Activated T-cell treated with anti-CD3 and anti-CD28 coated beads, Interleukin-2, amount 50 U/mL, for 4 hours (primary cell): ENCODE measurements at regions not wholly inside any gene's neighbourhood (a gene's known extent, or its start where the extent isn't known, plus 50 kb on each side); places are given as distances from the start of the nearest gene placed in this dataset.
"Not testable (repeated sequence)": the region's sequence is repeated elsewhere in the genome, so short reads cannot be mapped to it uniquely, and the experiment has no call there.

ENCODE experiments used
- ATAC-seq, 2 donors: fragments of 200-7000 bp; cut with Tn5 transposase; one replicate each; pipeline ENCODE4 v1.10.0; 2021
- DNase-seq: peaks from one replicate; pipeline ENCODE4 v3.0.0-alpha.2; 2020
- H3K27me3 Mint-ChIP-seq: one replicate; pipeline ENCODE4 v1.8.0; 2021; ENCODE audit warnings: low read depth, mixed read lengths
- H3K36me3 Mint-ChIP-seq: one replicate; pipeline ENCODE4 v1.8.0; 2022; ENCODE audit warnings: mixed read lengths; ENCODE audit not compliant: insufficient read depth
- H3K4me1 Mint-ChIP-seq: one replicate; pipeline ENCODE4 v1.8.0; 2021; ENCODE audit warnings: low read depth, mixed read lengths
- H3K4me3 Mint-ChIP-seq: one replicate; pipeline ENCODE4 v1.8.0; 2021; ENCODE audit warnings: mild to moderate bottlenecking, moderate library complexity, mixed read lengths
- H3K9me3 Mint-ChIP-seq: one replicate; pipeline ENCODE4 v1.8.0; 2021; ENCODE audit warnings: mixed read lengths

- not testable (repeated sequence) for DNase-seq, H3K4me3 Mint-ChIP-seq, H3K27me3 Mint-ChIP-seq
Observed at GRCh38 chr9:85861882-85862281, 79.1 kb upstream of the NAA35 start.

GRCh38 chr9:85863875-85864274, 77.1 kb upstream of the NAA35 start:
- Mint-ChIP-seq H3K4me1 (no peaks in the 10 kb centered on the region), H3K27me3 (no peaks in the 10 kb centered on the region), H3K4me3 (no peak overlapping the region), H3K36me3 (peaks cover 11% of the 10 kb centered on the region), H3K9me3 (peaks cover 10% of the 10 kb centered on the region)
- no peak for ATAC-seq
- DNase-seq = no peak

More at GRCh38 chr9:85861882-85862281, 79.1 kb upstream of the NAA35 start:
- H3K36me3 Mint-ChIP-seq = peaks cover 11% of the 10 kb centered on the region
- peaks cover 10% of the 10 kb centered on the region for H3K9me3 Mint-ChIP-seq
- not testable (repeated sequence) for ATAC-seq, H3K4me1 Mint-ChIP-seq

DNA sequence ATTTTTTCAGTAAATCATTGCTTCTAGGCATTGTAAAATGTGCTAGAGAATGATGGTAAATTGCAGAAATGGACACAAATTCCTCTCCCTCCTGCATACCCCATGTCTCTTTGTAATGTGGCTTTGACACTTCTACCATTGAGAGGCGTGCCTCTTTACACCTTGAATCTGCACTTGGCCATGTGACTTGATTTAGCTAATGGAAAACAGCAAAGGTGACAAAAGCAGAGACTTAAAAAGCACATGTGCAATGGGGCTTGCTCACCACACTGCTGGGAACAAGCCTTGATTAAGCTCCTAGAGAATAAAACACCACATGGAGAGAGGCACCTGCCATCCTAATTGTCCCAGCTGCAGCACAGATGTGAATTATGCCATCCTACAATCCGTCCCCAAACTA, 69.9 kb upstream of the NAA35 start:
- no peak for ATAC-seq
- Mint-ChIP-seq H3K4me3 (no peak overlapping the region), H3K9me3 (peaks cover 3% of the 10 kb centered on the region), H3K36me3 (no peaks in the 10 kb centered on the region), H3K27me3 (no peaks in the 10 kb centered on the region), H3K4me1 (peaks cover 4% of the 10 kb centered on the region)
- no peak for DNase-seq

- not testable (repeated sequence) for H3K36me3 Mint-ChIP-seq, DNase-seq, H3K4me3 Mint-ChIP-seq, H3K9me3 Mint-ChIP-seq, H3K27me3 Mint-ChIP-seq, ATAC-seq, H3K4me1 Mint-ChIP-seq
Observed at GRCh38 chr9:85871683-85872082, 69.3 kb upstream of the NAA35 start.

DNA sequence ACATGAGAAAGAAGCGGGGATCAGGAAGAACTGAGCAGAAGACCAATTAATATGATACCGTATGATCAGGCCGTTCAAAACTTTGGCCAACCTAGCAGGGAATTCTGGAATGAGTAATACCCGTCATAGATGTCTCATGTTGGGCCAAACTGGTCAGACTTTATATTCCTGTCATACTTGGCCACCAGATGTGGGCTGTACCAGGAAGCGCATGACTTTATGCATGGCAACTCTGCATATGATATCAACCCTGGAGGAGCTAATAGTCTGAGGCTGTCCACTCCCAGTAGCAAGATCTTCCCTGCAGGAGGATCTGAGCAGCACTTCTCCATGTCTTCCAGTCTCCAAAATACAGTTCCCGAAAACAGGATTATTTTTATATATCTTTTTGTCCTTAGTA, 68.5 kb upstream of the NAA35 start:
- Mint-ChIP-seq H3K4me1 (peaks cover 4% of the 10 kb centered on the region), H3K4me3 (no peak overlapping the region), H3K36me3 (no peaks in the 10 kb centered on the region), H3K9me3 (no peaks in the 10 kb centered on the region), H3K27me3 (no peaks in the 10 kb centered on the region)
- DNase-seq (no peak), ATAC-seq (no peak)

- H3K4me1 Mint-ChIP-seq = peaks cover 2% of the 10 kb centered on the region
- H3K9me3 Mint-ChIP-seq = no peaks in the 10 kb centered on the region
- DNase-seq = no peak
- H3K36me3 Mint-ChIP-seq = peaks cover 3% of the 10 kb centered on the region
- no peak for ATAC-seq
- no peak overlapping the region for H3K4me3 Mint-ChIP-seq
- no peaks in the 10 kb centered on the region for H3K27me3 Mint-ChIP-seq
Observed at GRCh38 chr9:85876628-85877027, 64.3 kb upstream of the NAA35 start.

DNA sequence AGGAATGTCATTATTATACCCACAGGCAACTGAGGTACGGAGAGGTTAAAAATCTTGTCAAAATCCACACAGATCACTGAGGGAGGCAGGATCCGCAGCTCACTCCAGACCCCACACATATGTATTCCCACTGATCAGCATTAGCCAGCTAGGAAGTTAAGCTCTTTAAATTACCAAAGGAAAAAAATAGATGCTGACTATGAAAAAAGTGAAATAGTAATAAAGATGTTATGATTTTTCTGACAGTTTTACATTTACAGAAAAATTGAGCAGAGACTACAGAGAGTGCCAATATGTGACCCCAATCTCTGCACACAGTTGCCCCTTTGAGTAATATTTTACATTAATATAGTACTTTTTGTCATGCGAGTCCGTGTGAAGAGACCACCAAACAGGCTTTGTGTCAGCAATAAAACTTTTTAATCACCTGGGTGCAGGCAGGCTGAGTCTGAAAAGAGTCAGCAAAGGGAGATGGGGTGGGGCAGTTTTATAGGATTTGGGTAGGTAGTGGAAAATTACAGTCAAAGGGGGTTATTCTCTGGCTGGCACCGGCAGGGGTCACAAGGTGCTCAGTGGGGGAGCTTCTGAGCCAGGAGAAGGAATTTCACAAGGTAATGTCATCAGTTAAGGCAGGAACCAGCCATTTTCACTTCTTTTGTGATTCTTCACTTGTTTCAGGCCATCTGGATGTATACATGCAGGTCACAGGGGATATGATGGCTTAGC, 61.9 kb upstream of the NAA35 start:
- ATAC-seq = not testable (repeated sequence)
- H3K36me3 Mint-ChIP-seq = peaks cover 23% of the 10 kb centered on the region

GRCh38 chr9:85880507-85880906, 60.4 kb upstream of the NAA35 start:
- DNase-seq, H3K4me1 Mint-ChIP-seq, H3K9me3 Mint-ChIP-seq, H3K27me3 Mint-ChIP-seq, ATAC-seq, H3K4me3 Mint-ChIP-seq: not testable (repeated sequence)
- peaks cover 32% of the 10 kb centered on the region for H3K36me3 Mint-ChIP-seq

More for the DNA sequence above, 61.9 kb upstream of the NAA35 start:
- not testable (repeated sequence) for DNase-seq, H3K4me1 Mint-ChIP-seq, H3K4me3 Mint-ChIP-seq, H3K9me3 Mint-ChIP-seq, H3K27me3 Mint-ChIP-seq

- no peak for ATAC-seq
- no peaks in the 10 kb centered on the region for H3K9me3 Mint-ChIP-seq
- no peak for DNase-seq
- peaks cover 34% of the 10 kb centered on the region for H3K36me3 Mint-ChIP-seq
- H3K27me3 Mint-ChIP-seq = no peaks in the 10 kb centered on the region
- H3K4me1 Mint-ChIP-seq = no peaks in the 10 kb centered on the region
- H3K4me3 Mint-ChIP-seq = no peak overlapping the region
Observed at GRCh38 chr9:85884256-85884655, 56.7 kb upstream of the NAA35 start.

- H3K27me3 Mint-ChIP-seq = no peaks in the 10 kb centered on the region
- H3K4me3 Mint-ChIP-seq = no peak overlapping the region
- H3K9me3 Mint-ChIP-seq = peaks cover 5% of the 10 kb centered on the region
- peaks cover 2% of the 10 kb centered on the region for H3K36me3 Mint-ChIP-seq
- no peaks in the 10 kb centered on the region for H3K4me1 Mint-ChIP-seq
- ATAC-seq (no peak), DNase-seq (no peak)
Observed at GRCh38 chr9:85890962-85891361, 50.0 kb upstream of the NAA35 start.
